HCT116 (cell line): ENCODE measurements at regions not wholly inside any gene's neighbourhood (a gene's known extent, or its start where the extent isn't known, plus 50 kb on each side); places are given as distances from the start of the nearest gene placed in this dataset.

Experiments used
- ATAC-seq: fragments of 200-7000 bp; cut with Tn5 transposase; 2 replicates; pipeline ENCODE4 v1.9.1; 2020; ENCODE audit warnings: mild to moderate bottlenecking, moderate library complexity
- BruUV-seq: library from RNA; stranded (reverse); fragments of 400-500 nt; replicated peaks from 2 replicates; lab custom pipeline; 2021; lab: Mats Ljungman, UMichigan
- CTCF ChIA-PET: fragments of 300-600 bp; sonication (Branson Sonifier 250); formaldehyde crosslinking; loops from one replicate; lab custom pipeline; 2021; ENCODE audit warnings: antibody characterized with exemption; lab: Charles Lee
- POLR2A ChIA-PET: fragments of 300-600, 350-600 bp; sonication (Branson Sonifier 250); formaldehyde crosslinking; loops from one replicate; lab custom pipeline; 2021; ENCODE audit warnings: antibody characterized with exemption; lab: Charles Lee
- RAD21 ChIA-PET, 2 experiments: fragments of 300-600 bp; sonication (Branson Sonifier 250); formaldehyde crosslinking; loops; one replicate each; lab custom pipeline; 2023; ENCODE audit warnings: low total read pairs in 2 of 2; ENCODE audit not compliant: uncharacterized antibody in 2 of 2, unreplicated experiment in 2 of 2, low non-redundant PET in 1 of 2; lab: Charles Lee
- DNase-seq: peaks from one replicate; pipeline ENCODE4 v3.0.0-alpha.2; 2010; ENCODE audit warnings: low read depth, low spot score
- H2AFZ ChIP-seq: fragments of 200-600 bp; shearing (Covaris generic), sonication (generic); 2 replicates; pipeline ENCODE4 v1.6.1; 2017; ENCODE audit warnings: low read depth, mixed run types, mixed read lengths, antibody characterized with exemption, low read length; ENCODE audit not compliant: poor library complexity, severe bottlenecking
- H3K27ac ChIP-seq: 2 replicates; pipeline ENCODE4 v1.5.1; 2012; ENCODE audit warnings: low read depth, low read length
- H3K27me3 ChIP-seq: fragments of 200-600 bp; sonication (generic); 2 replicates; pipeline ENCODE4 v1.6.1; 2016; ENCODE audit warnings: mixed run types, low read length, mixed read lengths; ENCODE audit not compliant: insufficient read depth
- H3K36me3 ChIP-seq, 2 experiments: fragments of 200-500 bp in 1 of 2; fragments of 200-600 bp in 1 of 2; sonication (Bioruptor generic) in 1 of 2; sonication (generic) in 1 of 2; 2 replicates each; pipeline versions ENCODE4 v1.5.1 to v1.6.1; 2014 to 2016; ENCODE audit warnings: low read length in 2 of 2, inconsistent platforms in 1 of 2, mixed read lengths in 1 of 2, mixed run types in 1 of 2; ENCODE audit not compliant: insufficient read depth in 2 of 2, control insufficient read depth in 1 of 2
- H3K4me1 ChIP-seq, 2 experiments: fragments of 200-600 bp in 1 of 2; sonication (generic) in 1 of 2; 2 replicates each; pipeline versions ENCODE4 v1.5.1 to v1.6.1; 2012 to 2017; ENCODE audit warnings: low read length in 2 of 2, inconsistent platforms in 1 of 2, mild to moderate bottlenecking in 1 of 2, mixed read lengths in 1 of 2, mixed run types in 1 of 2, moderate library complexity in 1 of 2; ENCODE audit not compliant: insufficient read depth in 2 of 2, control insufficient read depth in 1 of 2
- H3K4me2 ChIP-seq: fragments of 200-600 bp; sonication (generic); 2 replicates; pipeline ENCODE4 v1.6.1; 2017; ENCODE audit warnings: mixed run types, low read length, mixed read lengths
- H3K4me3 ChIP-seq, 2 experiments: fragments of 200-600 bp in 1 of 2; sonication (generic) in 1 of 2; replicated peaks in 1 of 2; 2 replicates each; pipeline ENCODE4 v1.5.1; 2011 to 2016; ENCODE audit warnings: low read length in 2 of 2, control low read depth in 1 of 2, low read depth in 1 of 2, mild to moderate bottlenecking in 1 of 2, mixed read lengths in 1 of 2, mixed run types in 1 of 2
- H3K79me2 ChIP-seq: fragments of 200-600 bp; sonication (generic); 2 replicates; pipeline ENCODE4 v1.6.1; 2017; ENCODE audit warnings: mild to moderate bottlenecking, mixed run types, low read length, moderate library complexity, mixed read lengths; ENCODE audit not compliant: insufficient read depth
- H3K9ac ChIP-seq: fragments of 200-600 bp; sonication (generic); 2 replicates; pipeline ENCODE4 v1.6.1; 2016; ENCODE audit warnings: low read length, mixed read lengths
- H3K9me2 ChIP-seq: fragments of 200-600 bp; sonication (generic), shearing (Covaris generic); 2 replicates; pipeline ENCODE4 v1.6.1; 2017; ENCODE audit warnings: mixed run types, mild to moderate bottlenecking, moderate library complexity; ENCODE audit not compliant: insufficient read depth
- H3K9me3 ChIP-seq, 2 experiments: fragments of 200-500 bp in 1 of 2; fragments of 200-600 bp in 1 of 2; sonication (Bioruptor generic) in 1 of 2; sonication (generic) in 1 of 2; 2 replicates each; pipeline ENCODE4 v1.6.1; 2014 to 2017; ENCODE audit warnings: low read length in 2 of 2, mixed read lengths in 2 of 2, inconsistent platforms in 1 of 2, low read depth in 1 of 2, mild to moderate bottlenecking in 1 of 2, mixed run types in 1 of 2, moderate library complexity in 1 of 2; ENCODE audit not compliant: control insufficient read depth in 1 of 2, insufficient read depth in 1 of 2
- H4K20me1 ChIP-seq: fragments of 200-600 bp; sonication (generic), shearing (Covaris generic); 2 replicates; pipeline ENCODE4 v1.6.1; 2017; ENCODE audit warnings: mixed run types, mild to moderate bottlenecking, moderate library complexity; ENCODE audit not compliant: insufficient read depth
- EZH2 ChIP-seq: fragments of 200-600 bp; sonication (generic); IDR thresholded peaks from 2 replicates; pipeline ENCODE4 v1.6.1; 2017; ENCODE audit warnings: antibody characterized with exemption, mixed run types
- EZH2phosphoT487 ChIP-seq: fragments of 200-600 bp; IDR thresholded peaks from 2 replicates; pipeline ENCODE4 v1.6.1; 2018; ENCODE audit warnings: antibody characterized with exemption, borderline replicate concordance
- JUND ChIP-seq: IDR thresholded peaks from 2 replicates; pipeline ENCODE4 v1.6.1; 2012
- POLR2A ChIP-seq: IDR thresholded peaks from 2 replicates; pipeline ENCODE4 v1.7.0; 2011; ENCODE audit warnings: borderline replicate concordance; ENCODE audit not compliant: insufficient read depth, insufficient read length; ENCODE audit errors: extremely low read depth
- TCF7L2 ChIP-seq: IDR thresholded peaks from 2 replicates; pipeline ENCODE4 v1.7.0; 2011; ENCODE audit warnings: borderline replicate concordance, inconsistent platforms; ENCODE audit not compliant: insufficient read depth, insufficient read length; ENCODE audit errors: extremely low read depth
- YY1 ChIP-seq: IDR thresholded peaks from 2 replicates; pipeline ENCODE4 v1.6.1; 2011; ENCODE audit warnings: low read length, low read depth, moderate library complexity, mild to moderate bottlenecking; ENCODE audit not compliant: insufficient replicate concordance; ENCODE audit errors: extremely low read depth
- intact Hi-C: fragments of 100-400 bp; cut with micrococcal nuclease; formaldehyde crosslinking; loops from 2 replicates; pipeline ENCODE4 v1.10.0; 2022
- TF ChIP-seq, protein P1 (sequence below): IDR thresholded peaks from 2 replicates; pipeline ENCODE4 v1.6.1; 2012; ENCODE audit warnings: low read depth
- TF ChIP-seq, protein P2 (sequence below): IDR thresholded peaks from 2 replicates; pipeline ENCODE4 v1.6.1; 2011; ENCODE audit warnings: mild to moderate bottlenecking, low read length, moderate library complexity; ENCODE audit not compliant: insufficient replicate concordance; ENCODE audit errors: extremely low read depth
- TF ChIP-seq, protein P3 (sequence below), 3 experiments: fragments of 200-600 bp in 1 of 3; sonication (generic) in 1 of 3; IDR thresholded peaks in 2 of 3; conservative IDR thresholded peaks in 1 of 3; 2 replicates each; pipeline ENCODE4 v1.5.1; 2012 to 2017; ENCODE audit warnings: low read depth in 2 of 3, low read length in 2 of 3, antibody characterized with exemption in 1 of 3, borderline replicate concordance in 1 of 3, control low read depth in 1 of 3, mild to moderate bottlenecking in 1 of 3, mixed read lengths in 1 of 3, mixed run types in 1 of 3, moderate library complexity in 1 of 3; ENCODE audit not compliant: insufficient read depth in 1 of 3

DNA sequence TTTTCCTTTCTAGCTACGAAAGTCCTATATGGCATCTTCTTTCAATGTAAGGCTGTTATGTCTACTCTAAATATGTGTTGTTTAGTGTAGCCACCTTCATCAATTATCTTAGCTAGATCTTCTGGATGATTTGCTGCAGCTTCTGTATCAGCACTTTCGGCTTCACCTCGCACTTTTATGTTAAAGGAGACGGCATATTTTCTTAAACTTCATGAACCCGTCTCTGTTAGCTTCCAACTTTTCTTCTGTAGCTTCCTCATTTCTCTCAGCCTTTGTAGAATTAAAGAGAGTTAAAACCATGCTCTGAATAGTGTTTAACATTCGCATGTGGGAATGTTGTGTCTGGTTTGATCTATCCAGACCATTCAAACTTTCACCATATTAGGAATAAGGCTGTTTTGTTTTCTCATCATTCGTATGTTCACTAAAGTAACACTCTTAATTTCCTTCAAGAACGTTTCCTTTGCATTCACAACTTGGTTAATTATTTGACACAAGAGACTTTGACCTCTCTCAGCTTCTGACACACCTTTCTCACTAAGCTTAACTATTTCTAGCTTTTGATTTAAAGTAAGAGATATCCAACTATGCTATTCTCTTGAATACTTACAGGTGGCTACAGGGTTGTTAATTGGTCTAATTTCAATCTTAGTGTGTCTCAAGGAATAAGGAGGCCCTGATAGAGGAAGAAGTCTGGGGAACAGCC, 476.8 kb downstream of the GABRG1 start:
- no peak for DNase-seq
- no peak for ATAC-seq

DNA sequence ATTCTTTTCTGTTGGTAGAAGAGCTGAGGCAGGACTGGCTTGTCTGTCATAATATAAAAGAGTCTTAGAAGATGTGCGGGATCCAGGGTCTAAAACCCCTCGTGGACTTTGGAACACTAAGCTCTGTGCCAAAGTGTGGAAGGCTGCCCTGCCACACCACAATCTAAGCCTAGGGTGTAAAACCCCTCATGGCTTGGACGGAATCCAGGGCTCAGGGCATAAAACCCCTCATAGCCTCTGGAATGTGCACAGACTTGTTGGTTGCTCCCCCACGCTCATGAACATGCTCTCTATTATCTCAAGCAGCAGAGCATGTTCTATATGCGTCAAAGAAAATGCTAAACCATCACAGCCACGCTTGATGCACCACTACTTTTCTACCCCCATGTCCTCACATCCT, 483.6 kb downstream of the GABRG1 start:
- H3K9me3 ChIP-seq = peaks cover 8 to 16% of the 10 kb centered on the region in 2 experiments; a peak in 3 of 4 replicates
- H2AFZ ChIP-seq = no peak overlapping the region
- no peak for DNase-seq
- no peaks in the 10 kb centered on the region for H3K9me2 ChIP-seq
- CTCF ChIA-PET = no interaction called here
- H3K4me2 ChIP-seq = no peak overlapping the region
- no peaks in the 10 kb centered on the region for H3K36me3 ChIP-seq
- POLR2A ChIA-PET = no interaction called here
- no peaks in the 10 kb centered on the region for H4K20me1 ChIP-seq
- H3K79me2 ChIP-seq = no peaks in the 10 kb centered on the region
- H3K9ac ChIP-seq = no peak overlapping the region
- TF ChIP-seq, protein P1, sequence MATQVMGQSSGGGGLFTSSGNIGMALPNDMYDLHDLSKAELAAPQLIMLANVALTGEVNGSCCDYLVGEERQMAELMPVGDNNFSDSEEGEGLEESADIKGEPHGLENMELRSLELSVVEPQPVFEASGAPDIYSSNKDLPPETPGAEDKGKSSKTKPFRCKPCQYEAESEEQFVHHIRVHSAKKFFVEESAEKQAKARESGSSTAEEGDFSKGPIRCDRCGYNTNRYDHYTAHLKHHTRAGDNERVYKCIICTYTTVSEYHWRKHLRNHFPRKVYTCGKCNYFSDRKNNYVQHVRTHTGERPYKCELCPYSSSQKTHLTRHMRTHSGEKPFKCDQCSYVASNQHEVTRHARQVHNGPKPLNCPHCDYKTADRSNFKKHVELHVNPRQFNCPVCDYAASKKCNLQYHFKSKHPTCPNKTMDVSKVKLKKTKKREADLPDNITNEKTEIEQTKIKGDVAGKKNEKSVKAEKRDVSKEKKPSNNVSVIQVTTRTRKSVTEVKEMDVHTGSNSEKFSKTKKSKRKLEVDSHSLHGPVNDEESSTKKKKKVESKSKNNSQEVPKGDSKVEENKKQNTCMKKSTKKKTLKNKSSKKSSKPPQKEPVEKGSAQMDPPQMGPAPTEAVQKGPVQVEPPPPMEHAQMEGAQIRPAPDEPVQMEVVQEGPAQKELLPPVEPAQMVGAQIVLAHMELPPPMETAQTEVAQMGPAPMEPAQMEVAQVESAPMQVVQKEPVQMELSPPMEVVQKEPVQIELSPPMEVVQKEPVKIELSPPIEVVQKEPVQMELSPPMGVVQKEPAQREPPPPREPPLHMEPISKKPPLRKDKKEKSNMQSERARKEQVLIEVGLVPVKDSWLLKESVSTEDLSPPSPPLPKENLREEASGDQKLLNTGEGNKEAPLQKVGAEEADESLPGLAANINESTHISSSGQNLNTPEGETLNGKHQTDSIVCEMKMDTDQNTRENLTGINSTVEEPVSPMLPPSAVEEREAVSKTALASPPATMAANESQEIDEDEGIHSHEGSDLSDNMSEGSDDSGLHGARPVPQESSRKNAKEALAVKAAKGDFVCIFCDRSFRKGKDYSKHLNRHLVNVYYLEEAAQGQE = no peak
- TF ChIP-seq TCF7L2 (no peak), POLR2A (no peak), JUND (no peak), EZH2 (no peak)
- TF ChIP-seq, protein P2, sequence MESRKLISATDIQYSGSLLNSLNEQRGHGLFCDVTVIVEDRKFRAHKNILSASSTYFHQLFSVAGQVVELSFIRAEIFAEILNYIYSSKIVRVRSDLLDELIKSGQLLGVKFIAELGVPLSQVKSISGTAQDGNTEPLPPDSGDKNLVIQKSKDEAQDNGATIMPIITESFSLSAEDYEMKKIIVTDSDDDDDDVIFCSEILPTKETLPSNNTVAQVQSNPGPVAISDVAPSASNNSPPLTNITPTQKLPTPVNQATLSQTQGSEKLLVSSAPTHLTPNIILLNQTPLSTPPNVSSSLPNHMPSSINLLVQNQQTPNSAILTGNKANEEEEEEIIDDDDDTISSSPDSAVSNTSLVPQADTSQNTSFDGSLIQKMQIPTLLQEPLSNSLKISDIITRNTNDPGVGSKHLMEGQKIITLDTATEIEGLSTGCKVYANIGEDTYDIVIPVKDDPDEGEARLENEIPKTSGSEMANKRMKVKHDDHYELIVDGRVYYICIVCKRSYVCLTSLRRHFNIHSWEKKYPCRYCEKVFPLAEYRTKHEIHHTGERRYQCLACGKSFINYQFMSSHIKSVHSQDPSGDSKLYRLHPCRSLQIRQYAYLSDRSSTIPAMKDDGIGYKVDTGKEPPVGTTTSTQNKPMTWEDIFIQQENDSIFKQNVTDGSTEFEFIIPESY = no peak
- TF ChIP-seq, protein P3, sequence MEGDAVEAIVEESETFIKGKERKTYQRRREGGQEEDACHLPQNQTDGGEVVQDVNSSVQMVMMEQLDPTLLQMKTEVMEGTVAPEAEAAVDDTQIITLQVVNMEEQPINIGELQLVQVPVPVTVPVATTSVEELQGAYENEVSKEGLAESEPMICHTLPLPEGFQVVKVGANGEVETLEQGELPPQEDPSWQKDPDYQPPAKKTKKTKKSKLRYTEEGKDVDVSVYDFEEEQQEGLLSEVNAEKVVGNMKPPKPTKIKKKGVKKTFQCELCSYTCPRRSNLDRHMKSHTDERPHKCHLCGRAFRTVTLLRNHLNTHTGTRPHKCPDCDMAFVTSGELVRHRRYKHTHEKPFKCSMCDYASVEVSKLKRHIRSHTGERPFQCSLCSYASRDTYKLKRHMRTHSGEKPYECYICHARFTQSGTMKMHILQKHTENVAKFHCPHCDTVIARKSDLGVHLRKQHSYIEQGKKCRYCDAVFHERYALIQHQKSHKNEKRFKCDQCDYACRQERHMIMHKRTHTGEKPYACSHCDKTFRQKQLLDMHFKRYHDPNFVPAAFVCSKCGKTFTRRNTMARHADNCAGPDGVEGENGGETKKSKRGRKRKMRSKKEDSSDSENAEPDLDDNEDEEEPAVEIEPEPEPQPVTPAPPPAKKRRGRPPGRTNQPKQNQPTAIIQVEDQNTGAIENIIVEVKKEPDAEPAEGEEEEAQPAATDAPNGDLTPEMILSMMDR (IDR thresholded peaks at IDR 0.05 in 2 of 3, conservative IDR thresholded peaks at IDR 0.05 in 1 of 3; ENCODE audit: borderline replicate concordance in 1 of 3, insufficient read depth in 1 of 3, low read depth in 2 of 3, low read length in 2 of 3) = no peak
- H3K4me3 ChIP-seq = no peak overlapping the region
- H3K4me1 ChIP-seq = no peaks in the 10 kb centered on the region
- RAD21 ChIA-PET = no interaction called here
- BruUV-seq = no TSS peak
- no peak overlapping the region for H3K27ac ChIP-seq
- no peaks in the 10 kb centered on the region for H3K27me3 ChIP-seq
- intact Hi-C loops = no loop called here
- no peak for ATAC-seq

More for the DNA sequence above, 476.8 kb downstream of the GABRG1 start:
- Histone ChIP-seq H3K79me2 (no peaks in the 10 kb centered on the region), H3K9me3 (peaks cover 7 to 21% of the 10 kb centered on the region in 2 experiments; a peak in 3 of 4 replicates), H3K27ac (no peak overlapping the region), H3K27me3 (no peaks in the 10 kb centered on the region), H3K9ac (no peak overlapping the region), H3K36me3 (no peaks in the 10 kb centered on the region), H3K9me2 (no peaks in the 10 kb centered on the region), H3K4me1 (no peaks in the 10 kb centered on the region), H2AFZ (no peak overlapping the region), H3K4me2 (no peak overlapping the region), H3K4me3 (no peak overlapping the region), H4K20me1 (no peaks in the 10 kb centered on the region)
- TF ChIP-seq YY1 = no peak
- TF ChIP-seq EZH2phosphoT487 = no peak
- CTCF ChIA-PET = no interaction called here
- RAD21 ChIA-PET = no interaction called here
- no TSS peak for BruUV-seq
- intact Hi-C loops = no loop called here
- POLR2A ChIA-PET = no interaction called here
